GM18507 (cell line): ENCODE measurements at regions not wholly inside any gene's neighbourhood (a gene's known extent, or its start where the extent isn't known, plus 50 kb on each side); places are given as distances from the start of the nearest gene placed in this dataset.

Experiments used
- DNase-seq: peaks from one replicate; pipeline ENCODE4 v3.0.0; 2011; ENCODE audit warnings: low read depth; ENCODE audit not compliant: insufficient read length; ENCODE audit errors: extremely low spot score
- FAIRE-seq: peaks from 2 replicates; lab custom pipeline; 2011; peaks lifted over from hg19 to GRCh38; lab: Jason Lieb, UNC

GRCh38 chr14:49970474-49971147 lies 77.7 kb downstream of the ARF6 start:
- FAIRE-seq (no peak), DNase-seq (no peak)

DNA sequence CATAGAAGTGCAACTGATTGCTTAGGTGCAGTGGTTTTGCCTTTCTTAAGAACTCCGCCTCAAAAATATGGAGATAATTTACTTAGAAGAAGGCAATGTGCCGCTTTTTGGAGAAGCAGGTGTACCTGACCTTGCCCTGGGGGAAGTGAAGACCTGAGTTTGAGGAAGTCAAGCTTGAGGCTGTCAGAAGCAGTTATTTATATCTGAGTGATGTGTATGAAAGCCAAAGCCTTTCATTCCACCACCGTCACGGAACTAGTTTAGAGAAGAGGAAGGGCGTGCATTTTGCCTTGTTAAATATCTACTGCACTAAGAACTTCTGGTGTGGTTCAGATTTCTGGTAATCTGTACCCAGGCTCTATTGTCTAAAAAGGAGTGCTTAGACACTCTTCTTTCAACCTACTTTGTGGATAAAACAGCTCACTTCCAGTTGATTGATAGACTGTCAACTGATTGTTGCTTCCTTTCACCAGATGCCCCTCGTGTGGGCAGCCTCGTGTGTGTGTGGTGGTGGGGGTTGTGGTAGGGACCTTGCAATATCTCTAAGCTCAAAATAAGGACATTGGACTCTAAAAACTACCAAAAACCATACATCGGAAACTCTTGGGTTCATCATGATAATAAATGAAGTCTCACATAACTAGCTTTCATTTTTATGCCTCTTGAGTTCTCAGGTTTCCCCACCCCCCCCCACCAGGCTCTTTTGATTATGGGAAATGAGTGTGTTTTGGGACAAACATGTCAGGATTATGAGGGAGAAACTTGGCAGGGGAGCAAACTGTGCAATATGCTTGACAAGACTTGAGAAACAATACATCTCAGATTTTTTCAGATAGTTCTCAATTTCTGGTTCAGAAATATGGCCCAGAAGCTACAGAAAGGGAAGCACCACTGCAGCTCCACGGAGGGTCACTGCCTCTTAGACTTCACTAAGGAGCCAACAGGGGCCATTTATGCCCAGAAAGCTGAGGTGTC lies 78.6 kb downstream of the ARF6 start:
- peak; percentile 58 for DNase-seq
- peak; percentile 94 for FAIRE-seq

DNA sequence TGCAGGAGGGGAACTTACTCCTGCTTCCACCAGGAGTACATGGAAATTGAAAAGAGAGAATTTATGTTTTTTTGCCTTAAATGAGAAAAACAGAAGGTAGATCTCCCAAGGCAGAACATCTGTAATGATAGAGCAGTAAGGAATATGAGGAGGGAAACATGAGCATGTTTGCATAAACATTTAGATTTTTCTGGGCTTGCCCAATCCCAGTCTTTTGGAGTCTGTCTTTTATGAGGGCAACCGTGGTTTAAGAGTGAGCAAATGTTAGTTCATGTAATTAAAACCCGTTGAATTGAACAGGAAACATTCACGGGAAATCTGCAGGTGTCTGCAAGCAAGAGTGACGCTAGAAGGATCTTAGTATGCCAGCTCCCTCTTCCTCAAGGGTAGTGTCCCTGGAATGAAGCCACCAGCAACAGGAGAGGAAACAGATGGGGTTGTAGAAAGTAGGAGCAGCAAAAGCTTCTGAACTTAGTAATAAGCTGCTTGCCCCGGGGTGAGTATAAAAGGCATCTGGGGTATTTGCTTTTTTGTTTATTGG lies 79.3 kb downstream of the ARF6 start:
- peak; percentile 46 for FAIRE-seq
- DNase-seq, result no peak

DNA sequence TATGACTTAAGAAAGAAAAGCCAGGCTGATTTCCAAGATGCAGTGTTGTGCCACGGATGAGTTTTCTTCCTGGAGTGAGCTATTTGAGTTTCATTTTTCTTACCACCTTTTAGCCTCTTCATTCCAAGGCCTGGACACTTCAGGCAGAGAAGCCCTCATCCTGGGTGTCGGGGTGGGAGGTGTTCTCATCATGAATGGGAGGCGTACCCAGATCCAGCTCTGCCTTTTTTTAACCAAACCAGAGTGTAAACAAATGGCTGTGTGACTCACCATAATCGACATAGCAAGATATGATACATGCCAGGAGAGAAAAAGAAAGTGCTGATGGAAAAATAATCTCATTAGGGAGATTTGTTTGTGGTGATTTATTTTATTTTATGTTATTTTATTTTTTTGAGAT lies 79.9 kb downstream of the ARF6 start:
- DNase-seq (no peak), FAIRE-seq (no peak)

GRCh38 chr14:49975276-49975675 lies 82.4 kb downstream of the ARF6 start:
- no peak for DNase-seq
- no peak for FAIRE-seq

DNA sequence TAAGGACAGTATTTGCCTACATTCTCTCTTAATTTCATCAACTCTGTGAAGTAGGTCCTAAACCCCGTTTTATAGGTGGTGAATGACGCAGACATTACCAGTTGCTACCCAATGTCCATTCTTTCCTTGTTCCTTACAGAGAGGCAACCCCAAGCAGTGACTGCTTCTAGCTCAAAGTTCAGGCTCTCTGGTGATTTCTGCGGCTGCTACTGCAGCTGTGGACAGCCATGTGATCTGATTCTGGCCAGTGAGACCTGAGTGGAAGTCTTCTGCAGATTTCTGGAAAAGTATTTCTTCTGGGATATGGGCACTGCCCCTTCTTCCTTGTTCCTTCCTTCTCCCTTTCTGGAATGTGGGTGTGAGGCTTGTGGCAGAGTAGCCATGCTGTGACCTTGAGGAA lies 82.9 kb downstream of the ARF6 start:
- FAIRE-seq (no peak), DNase-seq (no peak)

DNA sequence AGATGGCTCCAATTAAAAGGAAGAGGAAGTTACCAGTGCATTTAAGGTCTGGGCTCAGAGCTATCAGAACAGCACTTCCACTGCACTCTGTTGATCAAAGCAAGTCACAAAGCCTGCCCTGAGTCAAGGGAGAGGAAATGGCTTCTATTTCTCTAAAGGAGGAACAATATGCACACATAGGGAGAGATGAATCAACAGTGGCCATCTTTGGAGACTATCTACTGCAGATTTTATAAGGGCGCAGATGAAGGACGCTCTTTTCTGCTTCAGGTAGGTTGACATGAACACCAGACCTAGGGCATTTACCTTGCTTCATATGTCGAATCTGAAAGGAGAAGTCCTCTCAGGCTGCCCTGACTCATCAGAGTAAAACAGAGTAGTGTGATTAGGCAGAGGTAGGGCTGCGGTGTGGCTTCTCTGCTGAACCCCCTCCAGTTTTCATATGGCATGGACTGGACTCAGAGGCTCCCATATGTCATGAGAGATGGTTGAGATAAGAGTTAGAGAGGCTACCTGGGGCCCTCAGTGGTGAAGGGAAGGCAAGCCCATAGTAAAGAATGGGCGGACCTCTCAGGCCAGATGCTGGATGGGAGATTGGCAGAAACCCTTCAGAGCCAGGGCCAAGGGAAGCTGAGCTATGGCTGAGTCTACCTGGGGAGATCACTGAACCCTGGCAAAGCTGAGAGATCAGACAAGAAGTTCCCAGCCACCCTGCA lies 84.4 kb downstream of the ARF6 start:
- FAIRE-seq (peak; percentile 77), DNase-seq (no peak)

DNA sequence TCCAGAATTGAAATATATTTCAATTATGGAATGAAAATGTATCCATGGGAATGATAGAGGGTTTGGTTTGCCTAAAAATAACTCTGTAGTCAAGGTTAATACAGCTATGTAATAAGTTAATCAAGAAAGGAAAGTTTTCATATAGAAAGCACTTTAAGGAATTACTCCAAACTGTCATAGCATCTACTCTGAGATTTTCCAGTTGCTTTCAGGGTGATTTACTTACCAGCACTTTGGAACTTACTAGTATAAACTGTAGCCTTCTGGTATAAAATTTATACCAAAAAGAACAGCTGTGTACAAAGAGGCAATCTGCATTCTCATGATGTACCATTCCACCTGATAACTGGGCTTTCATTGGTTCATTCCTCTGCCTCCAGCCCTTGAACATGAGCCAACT lies 87.1 kb downstream of the ARF6 start:
- no peak for FAIRE-seq

DNA sequence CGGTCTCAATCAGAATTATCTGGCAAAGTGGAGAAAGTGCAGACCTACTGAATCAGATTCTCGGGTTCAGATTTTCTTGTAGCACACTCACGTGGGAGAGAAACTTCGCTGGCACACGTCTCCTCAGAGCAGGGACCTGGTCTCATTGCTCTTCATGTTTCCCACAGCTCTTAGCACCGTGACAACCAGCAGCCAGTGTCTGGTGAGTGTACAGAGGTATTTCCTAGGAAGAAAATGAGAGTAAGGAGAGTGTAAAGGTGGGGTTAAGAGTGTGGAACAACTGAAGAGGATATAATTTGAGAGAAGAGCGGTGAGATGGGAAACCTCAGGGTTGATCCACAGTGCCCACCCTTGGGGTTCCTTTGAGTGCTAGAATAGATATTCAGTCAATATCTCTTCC lies 89.2 kb downstream of the ARF6 start:
- no peak for DNase-seq
- FAIRE-seq, result no peak

More for the DNA sequence above, 87.1 kb downstream of the ARF6 start:
- no peak for DNase-seq

- DNase-seq (no peak), FAIRE-seq (no peak)
Observed at GRCh38 chr14:49982501-49982951, 89.6 kb downstream of the ARF6 start.

GRCh38 chr14:49984424-49984823 lies 91.5 kb downstream of the ARF6 start:
- FAIRE-seq, result no peak
- DNase-seq, result no peak

DNA sequence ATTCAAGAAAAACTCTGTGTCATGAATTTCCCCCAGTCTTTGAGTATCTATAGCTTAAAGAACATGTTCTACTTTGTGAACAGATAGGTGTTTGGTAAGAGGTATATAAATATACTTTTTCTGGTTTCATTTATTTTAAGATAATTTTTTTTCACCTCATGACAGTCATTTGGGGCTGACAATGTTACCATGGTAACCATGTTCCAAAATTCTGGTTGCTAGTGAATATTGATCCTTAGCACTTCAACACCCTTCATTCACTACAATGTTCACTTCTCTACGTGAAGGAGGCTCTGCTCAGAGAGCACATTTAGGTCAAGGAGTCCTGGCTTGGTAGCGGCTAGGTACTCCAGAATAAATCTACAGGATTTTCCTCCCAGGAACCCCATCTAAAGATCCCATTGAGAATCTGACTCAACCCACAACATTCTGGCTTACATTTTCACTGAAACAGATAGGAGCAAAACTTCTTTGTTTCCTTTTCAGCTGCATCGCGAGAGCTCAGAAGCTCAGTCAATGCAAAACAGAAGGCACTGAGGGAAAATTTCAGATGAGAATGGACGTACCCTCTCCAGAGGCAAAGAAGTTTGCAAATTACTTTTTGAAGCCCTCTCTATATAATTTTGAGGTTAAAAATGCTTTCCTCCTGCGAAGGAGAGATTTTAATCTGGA lies 93.6 kb downstream of the ARF6 start:
- FAIRE-seq (no peak), DNase-seq (no peak)

- DNase-seq (no peak), FAIRE-seq (no peak)
Observed at GRCh38 chr14:49988080-49988990, 95.5 kb downstream of the ARF6 start.

DNA sequence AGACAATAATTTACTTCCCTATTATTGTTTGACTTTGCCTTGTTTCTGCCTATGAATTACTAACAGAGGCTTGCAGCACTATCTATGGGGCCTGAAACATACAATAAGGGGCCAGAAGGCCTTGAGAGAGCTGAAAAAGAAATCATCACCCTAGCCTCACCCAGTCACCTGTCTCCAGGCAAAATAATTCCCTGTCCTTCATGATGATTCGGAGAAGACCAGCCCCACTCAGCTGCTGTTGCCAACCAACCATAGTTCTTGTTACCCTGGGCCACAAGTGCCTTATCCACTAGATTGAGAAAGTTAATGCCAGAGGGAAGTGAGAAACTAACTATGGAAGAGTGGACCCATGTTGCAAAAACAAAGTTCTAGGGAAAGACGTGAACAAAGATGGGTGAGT lies 97.1 kb downstream of the ARF6 start:
- no peak for DNase-seq
- FAIRE-seq, result peak; percentile 24

- FAIRE-seq (no peak), DNase-seq (no peak)
Observed at GRCh38 chr14:49991491-49991890, 98.6 kb downstream of the ARF6 start.

- FAIRE-seq (peak; percentile 24), DNase-seq (no peak)
Observed at GRCh38 chr14:49992036-49992435, 99.2 kb downstream of the ARF6 start.

DNA sequence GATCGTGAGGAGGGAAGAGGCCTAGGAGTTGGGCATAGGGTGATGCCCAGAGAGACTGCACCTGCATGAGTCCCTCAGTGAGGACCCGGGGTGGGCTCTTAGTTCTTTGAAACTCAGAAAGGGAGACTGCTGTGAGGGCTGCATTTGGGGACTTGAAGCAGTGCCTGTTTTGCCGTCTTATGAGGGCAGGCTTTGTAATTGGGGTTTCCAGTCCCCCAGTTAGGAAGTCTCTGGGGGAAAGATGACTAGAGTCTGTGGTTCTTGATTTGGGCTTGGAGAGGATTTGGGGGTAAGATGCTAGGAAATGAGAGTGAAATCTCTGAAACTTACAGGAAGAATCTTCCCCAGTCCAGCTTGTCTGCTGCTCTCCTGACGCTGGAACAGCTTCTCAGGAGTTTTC lies 99.6 kb downstream of the ARF6 start:
- no peak for FAIRE-seq
- DNase-seq, result no peak

- FAIRE-seq (peak; percentile 91), DNase-seq (no peak)
Observed at GRCh38 chr14:49992901-49993339, 100.0 kb downstream of the ARF6 start.
